Activated CD8-positive, alpha-beta memory T cell treated with anti-CD3 and anti-CD28 coated beads, Interleukin-2, amount 10 ng/mL, durations not matched to agents 7 days and 5 days (primary cell): ENCODE measurements at regions not wholly inside any gene's neighbourhood (a gene's known extent, or its start where the extent isn't known, plus 50 kb on each side); places are given as distances from the start of the nearest gene placed in this dataset.

ENCODE experiments used
- ATAC-seq: fragments of 150-1000 bp; cut with Tn5 transposase; one replicate; pipeline ENCODE4 v1.10.0; 2021; ENCODE audit warnings: moderate library complexity
- CTCF ChIA-PET: fragments of 350-600 bp; sonication (Branson Sonifier 250); formaldehyde crosslinking; loops from one replicate; lab custom pipeline; 2021; ENCODE audit warnings: antibody characterized with exemption; lab: Charles Lee
- DNase-seq: peaks from one replicate; pipeline ENCODE4 v3.0.0-alpha.2; 2020
- H3K27ac Mint-ChIP-seq: one replicate; pipeline ENCODE4 v1.8.0; 2021; ENCODE audit warnings: mild to moderate bottlenecking, mixed read lengths
- H3K27me3 Mint-ChIP-seq: one replicate; pipeline ENCODE4 v1.8.0; 2021; ENCODE audit warnings: mixed read lengths
- H3K36me3 Mint-ChIP-seq: one replicate; pipeline ENCODE4 v1.8.0; 2021; ENCODE audit warnings: mild to moderate bottlenecking, mixed read lengths
- H3K4me1 Mint-ChIP-seq: one replicate; pipeline ENCODE4 v1.8.0; 2021; ENCODE audit warnings: mixed read lengths
- H3K4me3 Mint-ChIP-seq: one replicate; pipeline ENCODE4 v1.8.0; 2021; ENCODE audit warnings: mild to moderate bottlenecking, moderate library complexity, mixed read lengths
- H3K9me3 Mint-ChIP-seq: one replicate; pipeline ENCODE4 v1.8.0; 2022; ENCODE audit warnings: low read depth, mixed read lengths

DNA sequence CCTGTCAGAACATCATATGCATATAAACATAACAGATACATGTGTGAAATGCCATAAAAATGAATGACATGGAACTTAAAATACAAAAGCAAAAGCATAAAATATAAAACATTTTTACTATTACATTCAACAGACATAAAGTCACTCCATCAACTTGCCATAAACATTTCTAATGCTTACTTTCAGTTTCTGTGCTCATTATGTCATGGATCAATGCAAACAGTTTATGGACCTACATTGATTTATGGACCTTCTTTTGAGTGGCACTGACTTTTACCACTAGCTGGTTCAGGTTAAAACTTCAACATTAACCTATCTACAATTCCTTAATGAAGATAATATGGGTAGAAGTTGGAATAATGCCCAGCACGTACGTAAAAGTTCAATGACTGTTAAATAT, 577.4 kb upstream of the LMCD1 start:
- CTCF ChIA-PET, result no interaction called here
- no peak overlapping the region for H3K4me3 Mint-ChIP-seq
- H3K27me3 Mint-ChIP-seq, result no peaks in the 10 kb centered on the region
- no peaks in the 10 kb centered on the region for H3K4me1 Mint-ChIP-seq
- ATAC-seq (no peak), DNase-seq (no peak)
- no peaks in the 10 kb centered on the region for H3K36me3 Mint-ChIP-seq
- peaks cover 3% of the 10 kb centered on the region for H3K9me3 Mint-ChIP-seq
- no peak overlapping the region for H3K27ac Mint-ChIP-seq

DNA sequence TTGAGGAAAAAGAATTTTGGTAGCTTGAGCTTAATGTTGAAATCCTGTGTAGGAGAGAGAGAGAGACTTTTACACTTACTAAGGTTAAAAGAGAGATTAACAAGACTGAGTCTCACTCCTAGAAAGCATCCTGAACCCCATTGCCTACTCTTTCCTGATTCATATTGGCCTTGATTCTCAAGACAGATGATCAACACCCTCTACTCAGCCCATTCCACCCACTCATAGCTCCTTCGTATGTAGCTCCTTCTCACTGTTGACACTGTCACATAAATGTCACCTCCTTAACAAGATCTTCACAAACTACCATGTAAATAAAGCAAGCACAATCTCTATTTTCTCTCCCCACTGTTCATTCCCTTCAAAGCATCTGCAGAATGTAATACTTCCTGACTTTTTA, 574.6 kb upstream of the LMCD1 start:
- H3K4me1 Mint-ChIP-seq, result no peaks in the 10 kb centered on the region
- H3K27me3 Mint-ChIP-seq, result no peaks in the 10 kb centered on the region
- no peak overlapping the region for H3K27ac Mint-ChIP-seq
- H3K9me3 Mint-ChIP-seq, result peaks cover 3% of the 10 kb centered on the region
- DNase-seq (no peak), ATAC-seq (no peak)
- H3K36me3 Mint-ChIP-seq, result no peaks in the 10 kb centered on the region
- no peak overlapping the region for H3K4me3 Mint-ChIP-seq
- CTCF ChIA-PET, result no interaction called here

DNA sequence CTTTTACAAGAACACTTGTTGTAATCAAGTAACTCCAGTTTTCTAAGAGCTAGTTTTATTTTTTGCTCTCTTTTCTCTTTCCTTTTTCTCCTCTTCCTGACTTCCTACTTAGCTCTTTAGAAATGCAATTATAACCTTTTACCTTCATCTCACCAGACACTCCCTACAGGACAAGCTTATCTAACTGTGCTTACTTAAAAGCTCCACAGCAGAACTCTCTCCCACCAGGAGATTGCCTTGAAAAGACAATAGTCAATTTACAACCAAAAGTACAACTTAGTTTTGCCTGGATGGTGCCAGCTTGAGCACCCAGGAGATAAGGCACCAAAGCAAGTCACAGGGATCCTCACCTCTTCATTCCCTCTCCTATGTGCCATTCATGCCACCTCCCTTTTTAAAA, 573.8 kb upstream of the LMCD1 start:
- H3K27me3 Mint-ChIP-seq, result no peaks in the 10 kb centered on the region
- ATAC-seq (no peak), DNase-seq (no peak)
- H3K4me1 Mint-ChIP-seq, result no peaks in the 10 kb centered on the region
- CTCF ChIA-PET, result no interaction called here
- H3K4me3 Mint-ChIP-seq, result no peak overlapping the region
- H3K27ac Mint-ChIP-seq, result no peak overlapping the region
- H3K9me3 Mint-ChIP-seq, result peaks cover 3% of the 10 kb centered on the region
- no peaks in the 10 kb centered on the region for H3K36me3 Mint-ChIP-seq

DNA sequence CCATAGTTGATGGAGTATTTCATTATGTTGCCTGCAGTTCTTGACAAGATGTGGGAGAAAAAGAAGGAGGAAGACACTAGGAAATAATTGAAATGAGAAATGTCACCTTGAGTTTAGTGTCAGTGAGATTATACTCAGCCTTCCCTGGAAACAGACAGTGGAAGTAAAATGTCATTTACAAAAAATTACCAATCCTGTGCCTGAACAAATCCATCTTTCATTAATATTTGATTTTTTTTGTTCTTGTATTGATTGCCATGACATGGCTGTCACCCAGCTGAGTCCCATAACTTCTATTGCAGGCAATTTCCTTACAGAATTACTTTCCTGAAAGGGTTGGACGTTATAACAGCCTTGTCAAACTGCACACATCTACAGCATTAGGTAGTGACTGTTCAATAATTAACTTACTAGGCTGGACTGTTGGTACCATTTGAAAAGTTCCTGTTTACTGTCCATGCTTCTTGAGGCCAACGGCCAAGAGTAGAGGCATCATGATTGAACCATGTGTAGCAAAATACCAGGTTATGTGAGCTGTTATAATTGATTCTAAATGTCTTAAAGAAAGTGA, 572.2 kb upstream of the LMCD1 start:
- Mint-ChIP-seq H3K9me3 (peaks cover 3% of the 10 kb centered on the region), H3K27ac (no peak overlapping the region), H3K27me3 (no peaks in the 10 kb centered on the region), H3K4me1 (no peaks in the 10 kb centered on the region), H3K4me3 (no peak overlapping the region), H3K36me3 (no peaks in the 10 kb centered on the region)
- DNase-seq, result no peak
- CTCF ChIA-PET, result no interaction called here
- no peak for ATAC-seq

DNA sequence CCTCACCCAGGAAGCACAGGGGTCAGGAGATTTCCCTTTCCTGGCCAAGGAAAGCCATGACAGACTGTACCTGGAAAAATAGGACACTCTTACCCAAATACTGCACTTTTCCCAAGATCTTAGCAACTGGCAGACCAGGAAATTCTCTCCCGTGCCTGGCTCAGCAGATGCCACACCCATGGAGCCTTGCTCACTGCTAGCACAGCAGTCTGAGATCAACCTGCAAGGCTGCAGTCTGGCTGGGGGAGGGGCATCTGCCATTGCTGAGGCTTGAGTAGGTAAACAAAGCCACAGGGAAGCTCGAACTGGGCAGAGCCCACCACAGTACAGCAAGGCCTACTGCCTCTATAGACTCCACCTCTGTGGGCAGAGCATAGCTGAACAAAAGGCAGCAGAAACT, 567.3 kb upstream of the LMCD1 start:
- CTCF ChIA-PET, result no interaction called here
- DNase-seq (no peak), ATAC-seq (no peak)
- H3K4me3 Mint-ChIP-seq, result no peak overlapping the region
- H3K27me3 Mint-ChIP-seq, result no peaks in the 10 kb centered on the region
- H3K27ac Mint-ChIP-seq, result no peak overlapping the region
- no peaks in the 10 kb centered on the region for H3K36me3 Mint-ChIP-seq
- no peaks in the 10 kb centered on the region for H3K4me1 Mint-ChIP-seq
- H3K9me3 Mint-ChIP-seq, result peaks cover 10% of the 10 kb centered on the region

DNA sequence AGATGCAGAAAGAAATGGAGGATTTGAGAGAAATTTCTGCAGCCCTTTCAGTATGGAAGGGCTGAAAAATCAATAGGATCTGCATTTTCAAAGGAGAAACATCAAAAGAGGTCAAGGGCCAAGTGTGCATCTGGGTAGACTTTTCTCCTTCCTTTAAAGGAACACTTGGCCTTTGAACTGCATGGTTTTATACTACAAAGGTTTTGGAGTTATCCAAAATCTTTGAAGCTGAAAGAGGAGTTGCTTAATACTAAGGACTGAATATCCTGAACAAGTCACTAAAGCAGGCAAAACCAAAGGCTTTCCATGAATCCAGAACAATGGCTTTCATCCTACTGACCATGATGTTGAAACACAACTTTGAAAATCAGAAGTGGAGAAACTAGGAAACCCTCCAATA, 553.7 kb upstream of the LMCD1 start:
- no peak for DNase-seq
- Mint-ChIP-seq H3K4me3 (no peak overlapping the region), H3K36me3 (no peaks in the 10 kb centered on the region), H3K4me1 (no peaks in the 10 kb centered on the region), H3K9me3 (no peaks in the 10 kb centered on the region), H3K27me3 (no peaks in the 10 kb centered on the region), H3K27ac (no peak overlapping the region)
- ATAC-seq, result no peak
- CTCF ChIA-PET, result no interaction called here

DNA sequence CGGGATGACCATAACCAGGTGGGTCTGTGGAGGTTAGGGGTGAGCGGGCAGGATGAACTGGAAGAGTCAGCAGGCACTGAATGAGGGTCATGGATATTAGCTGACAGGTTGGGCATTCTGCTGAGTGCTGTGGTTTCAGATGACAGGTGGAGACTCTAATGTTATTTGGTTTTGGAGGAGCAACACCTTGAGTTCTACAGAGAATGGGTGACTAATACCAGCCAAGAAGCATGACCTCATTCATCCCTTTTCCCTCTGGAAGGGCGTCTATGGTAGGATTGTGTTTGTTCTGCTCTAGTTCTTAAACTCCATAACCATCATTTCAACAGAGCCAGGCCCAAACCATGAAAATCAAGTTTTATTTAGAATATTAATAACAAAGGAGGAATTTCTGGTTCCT, 550.7 kb upstream of the LMCD1 start:
- Mint-ChIP-seq H3K4me1 (no peaks in the 10 kb centered on the region), H3K9me3 (no peaks in the 10 kb centered on the region), H3K36me3 (no peaks in the 10 kb centered on the region), H3K27me3 (no peaks in the 10 kb centered on the region), H3K27ac (no peak overlapping the region), H3K4me3 (no peak overlapping the region)
- DNase-seq (no peak), ATAC-seq (no peak)
- CTCF ChIA-PET, result no interaction called here

DNA sequence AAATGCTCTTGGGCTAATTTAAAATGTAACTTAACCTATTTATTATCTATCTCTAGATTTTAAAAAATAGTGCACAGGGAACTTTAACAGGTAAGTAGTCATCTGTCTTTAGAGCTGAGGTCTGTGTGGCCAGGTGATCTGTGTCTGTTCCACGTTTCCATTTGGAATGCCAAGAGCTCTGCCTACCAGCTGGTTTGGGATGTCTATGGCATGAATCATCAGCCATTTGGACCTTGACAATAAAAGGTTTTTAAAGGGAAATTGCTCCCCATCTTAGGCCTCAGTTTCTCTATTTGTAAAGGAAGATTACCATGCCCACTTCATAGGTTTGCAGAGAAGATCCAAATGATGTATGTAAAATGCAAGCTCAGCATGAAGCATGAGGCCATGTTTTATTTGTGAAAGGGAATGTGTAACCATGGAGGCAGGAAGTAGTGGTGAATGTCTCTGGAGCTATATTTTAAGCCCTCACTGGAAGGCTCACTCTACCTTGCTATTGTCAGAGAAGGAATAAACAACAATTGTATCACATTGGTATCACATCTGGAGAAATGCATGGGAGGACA, 548.1 kb upstream of the LMCD1 start:
- peaks cover 2% of the 10 kb centered on the region for H3K9me3 Mint-ChIP-seq
- H3K27ac Mint-ChIP-seq, result no peak overlapping the region
- CTCF ChIA-PET, result no interaction called here
- no peak overlapping the region for H3K4me3 Mint-ChIP-seq
- no peak for ATAC-seq
- H3K27me3 Mint-ChIP-seq, result no peaks in the 10 kb centered on the region
- no peaks in the 10 kb centered on the region for H3K4me1 Mint-ChIP-seq
- H3K36me3 Mint-ChIP-seq, result no peaks in the 10 kb centered on the region
- DNase-seq, result no peak

DNA sequence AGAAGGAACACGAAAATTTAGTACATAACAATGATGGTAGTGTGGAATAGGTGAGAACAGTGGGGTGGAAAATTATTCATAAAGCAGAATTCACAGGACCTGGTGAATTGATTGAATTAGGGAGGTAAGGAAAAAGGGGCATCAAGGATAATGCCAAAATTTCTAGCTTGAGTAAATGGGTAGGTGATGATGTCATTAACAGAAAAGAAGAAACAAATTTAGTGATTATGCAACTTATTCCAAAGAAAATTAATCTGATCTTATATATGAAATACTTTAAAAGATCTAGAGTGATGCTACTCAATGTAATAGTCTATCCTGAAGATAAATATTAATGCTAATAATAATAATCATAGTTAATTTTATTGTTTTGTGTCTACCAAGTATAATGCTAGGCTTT, 544.6 kb upstream of the LMCD1 start:
- no peak for DNase-seq
- CTCF ChIA-PET, result no interaction called here
- no peak for ATAC-seq
- Mint-ChIP-seq H3K4me1 (no peaks in the 10 kb centered on the region), H3K9me3 (peaks cover 2% of the 10 kb centered on the region), H3K27ac (no peak overlapping the region), H3K27me3 (no peaks in the 10 kb centered on the region), H3K4me3 (no peak overlapping the region), H3K36me3 (no peaks in the 10 kb centered on the region)

DNA sequence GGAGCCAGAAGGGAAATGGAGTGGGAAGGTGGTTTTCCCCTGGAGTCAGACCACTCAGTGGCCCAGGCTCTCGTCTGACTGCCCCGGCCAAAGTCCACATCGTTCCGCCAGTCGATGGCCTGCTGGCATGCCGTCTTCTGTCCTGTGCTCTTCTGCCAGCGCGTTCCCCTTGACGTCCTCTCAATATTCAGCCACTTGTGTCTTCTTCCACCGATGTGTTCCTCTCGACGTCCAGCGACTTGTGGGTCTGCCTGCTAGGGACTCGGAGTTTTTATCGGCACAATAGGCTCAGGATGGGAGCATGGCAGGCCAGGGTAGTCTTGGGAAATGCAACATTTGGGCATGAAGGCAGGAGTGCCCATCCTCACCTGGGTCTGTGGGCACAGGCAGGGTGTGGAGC, 542.5 kb upstream of the LMCD1 start:
- no peaks in the 10 kb centered on the region for H3K4me1 Mint-ChIP-seq
- no peak overlapping the region for H3K27ac Mint-ChIP-seq

DNA sequence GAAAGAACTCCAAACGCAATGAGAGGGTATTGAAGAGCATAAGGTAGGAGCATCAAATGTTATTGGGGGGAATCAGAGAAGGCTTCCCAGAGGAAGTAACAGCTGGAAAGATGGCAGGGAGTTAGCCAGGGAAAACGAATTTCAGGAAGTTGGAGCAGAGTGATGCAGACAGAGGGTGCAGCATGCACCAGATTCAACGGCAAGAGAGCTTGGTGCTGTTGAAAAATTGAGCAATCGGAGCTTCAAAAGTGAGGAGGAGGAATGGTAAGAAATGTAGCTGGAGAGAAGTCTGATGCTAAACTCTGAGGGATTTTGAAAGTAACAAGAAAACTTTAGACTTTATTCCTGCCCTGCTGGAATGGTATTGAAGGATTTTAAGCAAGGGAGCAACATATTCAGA, 541.0 kb upstream of the LMCD1 start:
- CTCF ChIA-PET, result no interaction called here
- ATAC-seq, result no peak
- no peak for DNase-seq
- Mint-ChIP-seq H3K9me3 (peaks cover 2% of the 10 kb centered on the region), H3K27me3 (no peaks in the 10 kb centered on the region), H3K4me3 (no peak overlapping the region), H3K36me3 (no peaks in the 10 kb centered on the region), H3K4me1 (no peaks in the 10 kb centered on the region), H3K27ac (no peak overlapping the region)

More for the DNA sequence above, 542.5 kb upstream of the LMCD1 start:
- H3K36me3 Mint-ChIP-seq, result no peaks in the 10 kb centered on the region
- CTCF ChIA-PET, result no interaction called here
- H3K4me3 Mint-ChIP-seq, result no peak overlapping the region
- no peaks in the 10 kb centered on the region for H3K27me3 Mint-ChIP-seq
- peaks cover 2% of the 10 kb centered on the region for H3K9me3 Mint-ChIP-seq
- no peak for ATAC-seq
- DNase-seq, result no peak

DNA sequence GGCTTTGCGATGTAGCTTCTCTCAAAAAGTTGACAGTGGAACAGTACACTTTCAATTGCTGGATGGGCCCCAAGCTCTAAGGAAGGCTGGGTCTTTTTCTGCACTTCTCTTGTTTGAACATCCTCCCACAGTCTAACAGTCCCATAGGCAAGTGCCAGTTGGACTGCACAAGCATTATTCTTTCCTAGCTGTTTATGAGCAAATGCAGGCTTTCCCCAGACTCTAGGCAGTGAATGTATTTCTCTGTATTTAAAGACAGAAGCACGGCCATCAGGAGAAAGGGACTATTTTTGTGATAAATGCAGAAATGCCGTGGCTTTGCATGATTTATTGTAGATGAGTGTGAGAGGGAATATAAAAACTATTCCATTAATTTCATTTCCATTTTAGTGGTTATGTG, 539.3 kb upstream of the LMCD1 start:
- Mint-ChIP-seq H3K27me3 (no peaks in the 10 kb centered on the region), H3K36me3 (no peaks in the 10 kb centered on the region), H3K4me3 (no peak overlapping the region), H3K4me1 (no peaks in the 10 kb centered on the region), H3K9me3 (peaks cover 2% of the 10 kb centered on the region), H3K27ac (no peak overlapping the region)
- CTCF ChIA-PET, result no interaction called here
- ATAC-seq (no peak), DNase-seq (no peak)

DNA sequence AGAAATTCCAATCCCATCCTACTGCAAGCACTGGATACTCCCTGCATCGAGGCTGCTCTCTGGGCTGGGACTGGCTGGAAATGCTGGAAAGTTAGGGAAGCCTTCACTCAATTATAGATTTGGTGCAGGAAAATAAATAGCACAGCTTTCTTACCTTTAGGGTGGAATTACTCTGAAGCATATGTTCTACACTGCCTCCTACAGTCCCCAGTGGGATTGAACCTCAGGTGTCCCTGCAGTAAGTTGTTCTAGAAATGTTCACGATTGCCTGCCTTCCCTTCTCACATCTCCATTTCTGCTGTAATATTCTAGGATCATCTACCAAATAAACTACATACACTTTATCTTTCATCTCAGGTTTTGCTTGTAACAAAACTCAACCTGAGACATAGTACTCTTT, 536.7 kb upstream of the LMCD1 start:
- Mint-ChIP-seq H3K4me1 (no peaks in the 10 kb centered on the region), H3K27ac (no peak overlapping the region)
- CTCF ChIA-PET, result no interaction called here

DNA sequence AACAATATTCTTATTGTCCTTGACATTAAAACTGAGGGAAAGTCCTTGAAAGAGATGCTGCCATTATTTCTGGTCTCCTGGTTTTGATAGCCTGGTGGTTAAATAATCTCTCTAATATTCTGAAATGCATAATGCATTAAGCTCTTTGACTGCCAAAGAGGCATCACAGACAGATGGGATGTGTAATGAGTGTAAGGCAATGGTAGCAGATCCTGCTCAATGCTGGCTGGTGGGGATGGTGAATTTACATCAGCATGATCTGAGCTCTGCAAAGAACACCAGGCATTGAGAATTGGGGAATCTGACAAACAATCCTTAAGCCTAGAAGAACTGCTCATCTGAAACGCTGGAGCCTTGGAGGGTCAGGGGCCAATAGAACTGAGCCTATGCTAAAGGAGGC, 528.6 kb upstream of the LMCD1 start:
- Mint-ChIP-seq H3K27me3 (no peaks in the 10 kb centered on the region), H3K27ac (no peak overlapping the region), H3K4me3 (no peak overlapping the region), H3K4me1 (no peaks in the 10 kb centered on the region), H3K9me3 (no peaks in the 10 kb centered on the region), H3K36me3 (no peaks in the 10 kb centered on the region)
- CTCF ChIA-PET, result no interaction called here
- no peak for ATAC-seq
- DNase-seq, result no peak

More for the DNA sequence above, 536.7 kb upstream of the LMCD1 start:
- ATAC-seq (no peak), DNase-seq (no peak)
- no peaks in the 10 kb centered on the region for H3K27me3 Mint-ChIP-seq
- H3K4me3 Mint-ChIP-seq, result no peak overlapping the region
- H3K9me3 Mint-ChIP-seq, result no peaks in the 10 kb centered on the region
- H3K36me3 Mint-ChIP-seq, result no peaks in the 10 kb centered on the region
